GM23338 (cell line): ENCODE measurements at regions not wholly inside any gene's neighbourhood (a gene's known extent, or its start where the extent isn't known, plus 50 kb on each side); places are given as distances from the start of the nearest gene placed in this dataset.
A peak's percentile ranks its signal among the peaks of the same experiment; 100 is the strongest.

Experiments
- ATAC-seq: fragments of 200-7000 bp; cut with Tn5 transposase; 3 replicates; pipeline ENCODE4 v1.9.1; 2020
- DNase-seq: peaks from one replicate; pipeline ENCODE4 v3.0.0-alpha.2; 2015; ENCODE audit warnings: low spot score
- H2AFZ ChIP-seq: fragments of 200-600 bp; sonication (generic); 2 replicates; pipeline ENCODE4 v1.8.0; 2016; ENCODE audit warnings: antibody characterized with exemption, mild to moderate bottlenecking, moderate library complexity
- H3F3A ChIP-seq: fragments of 200-600 bp; sonication (generic); replicated peaks from 2 replicates; pipeline ENCODE4 v1.8.0; 2017; ENCODE audit warnings: antibody characterized with exemption, mixed run types, low read depth
- H3K27ac ChIP-seq: fragments of 200-600 bp; sonication (generic); 2 replicates; pipeline ENCODE4 v1.6.1; 2016; ENCODE audit warnings: low read depth
- H3K27me3 ChIP-seq: fragments of 200-600 bp; sonication (generic); 2 replicates; pipeline ENCODE4 v1.8.0; 2016; ENCODE audit warnings: mild to moderate bottlenecking, mixed run types, moderate library complexity; ENCODE audit not compliant: insufficient read depth
- H3K36me3 ChIP-seq: fragments of 200-600 bp; sonication (generic); 2 replicates; pipeline ENCODE4 v1.8.0; 2016; ENCODE audit warnings: mild to moderate bottlenecking; ENCODE audit not compliant: insufficient read depth
- H3K4me1 ChIP-seq: fragments of 200-600 bp; sonication (generic); 2 replicates; pipeline ENCODE4 v1.8.0; 2016; ENCODE audit warnings: mild to moderate bottlenecking, moderate library complexity; ENCODE audit not compliant: insufficient read depth
- H3K4me2 ChIP-seq: fragments of 200-600 bp; sonication (generic); 2 replicates; pipeline ENCODE4 v1.7.1; 2017; ENCODE audit warnings: mixed run types
- H3K4me3 ChIP-seq: fragments of 200-600 bp; sonication (generic); 2 replicates; pipeline ENCODE4 v1.6.1; 2016; ENCODE audit warnings: mixed run types
- H3K79me2 ChIP-seq: fragments of 200-600 bp; sonication (generic); replicated peaks from 2 replicates; pipeline ENCODE4 v1.8.0; 2017; ENCODE audit warnings: mild to moderate bottlenecking; ENCODE audit not compliant: insufficient read depth
- H3K9me2 ChIP-seq: fragments of 200-600 bp; sonication (generic); 2 replicates; pipeline ENCODE4 v1.8.0; 2017; ENCODE audit not compliant: insufficient read depth
- H4K20me1 ChIP-seq: fragments of 200-600 bp; sonication (generic); replicated peaks from 2 replicates; pipeline ENCODE4 v1.8.0; 2017; ENCODE audit warnings: mild to moderate bottlenecking; ENCODE audit not compliant: insufficient read depth
- H3K27ac Mint-ChIP-seq: 2 replicates; pipeline ENCODE4 v1.8.0; 2020; ENCODE audit warnings: inconsistent platforms, mild to moderate bottlenecking, moderate library complexity, mixed read lengths
- H3K27me3 Mint-ChIP-seq: 3 replicates; pipeline ENCODE4 v1.8.0; 2022; ENCODE audit warnings: low read depth, mild to moderate bottlenecking, moderate library complexity, mixed read lengths, inconsistent platforms; ENCODE audit not compliant: insufficient read depth, poor library complexity
- H3K36me3 Mint-ChIP-seq: 3 replicates; pipeline ENCODE4 v1.8.0; 2021; ENCODE audit warnings: low read depth, mild to moderate bottlenecking, inconsistent platforms, moderate library complexity, mixed read lengths
- H3K4me1 Mint-ChIP-seq: 3 replicates; pipeline ENCODE4 v1.8.0; 2020; ENCODE audit warnings: mild to moderate bottlenecking, inconsistent platforms, mixed read lengths
- H3K4me3 Mint-ChIP-seq: 3 replicates; pipeline ENCODE4 v1.8.0; 2021; ENCODE audit warnings: moderate library complexity, mild to moderate bottlenecking, inconsistent platforms, mixed read lengths
- H3K9me3 Mint-ChIP-seq: 3 replicates; pipeline ENCODE4 v1.8.0; 2020; ENCODE audit warnings: moderate library complexity, mild to moderate bottlenecking, inconsistent platforms, mixed read lengths
- CREB1 ChIP-seq: fragments of 250-450 bp; sonication (Bioruptor Pico); IDR thresholded peaks from 2 replicates; pipeline ENCODE4 v1.5.0; 2020; ENCODE audit warnings: low read depth, mild to moderate bottlenecking, moderate library complexity
- EZH2phosphoT487 ChIP-seq: fragments of 200-600 bp; sonication (generic); IDR thresholded peaks from one replicate; pipeline ENCODE4 v1.8.1; 2018; ENCODE audit warnings: antibody characterized with exemption; ENCODE audit not compliant: unreplicated experiment
- JUNB ChIP-seq: IDR thresholded peaks from one replicate; pipeline ENCODE4 v1.6.1; 2016; ENCODE audit warnings: antibody characterized with exemption; ENCODE audit not compliant: unreplicated experiment
- NANOG ChIP-seq: IDR thresholded peaks from 2 replicates; pipeline ENCODE4 v1.6.1; 2016; ENCODE audit warnings: antibody characterized with exemption, borderline replicate concordance
- POLR2AphosphoS5 ChIP-seq: IDR thresholded peaks from 2 replicates; pipeline ENCODE4 v1.6.1; 2016; ENCODE audit warnings: antibody characterized with exemption, low read depth
- STAT1 ChIP-seq: IDR thresholded peaks from one replicate; pipeline ENCODE4 v1.6.1; 2016; ENCODE audit warnings: antibody characterized with exemption; ENCODE audit not compliant: unreplicated experiment
- TF ChIP-seq, protein P1 (sequence below): IDR thresholded peaks from one replicate; pipeline ENCODE4 v1.6.1; 2018; ENCODE audit warnings: antibody characterized with exemption; ENCODE audit not compliant: unreplicated experiment
- TF ChIP-seq, protein P2 (sequence below), 2 experiments: fragments of 200-600 bp in 1 of 2; sonication (generic) in 1 of 2; conservative IDR thresholded peaks; 2 replicates each; pipeline versions ENCODE4 v1.5.1 to v1.6.1; 2016 to 2017; ENCODE audit warnings: antibody characterized with exemption in 2 of 2, low read depth in 2 of 2, mild to moderate bottlenecking in 2 of 2, moderate library complexity in 1 of 2

DNA sequence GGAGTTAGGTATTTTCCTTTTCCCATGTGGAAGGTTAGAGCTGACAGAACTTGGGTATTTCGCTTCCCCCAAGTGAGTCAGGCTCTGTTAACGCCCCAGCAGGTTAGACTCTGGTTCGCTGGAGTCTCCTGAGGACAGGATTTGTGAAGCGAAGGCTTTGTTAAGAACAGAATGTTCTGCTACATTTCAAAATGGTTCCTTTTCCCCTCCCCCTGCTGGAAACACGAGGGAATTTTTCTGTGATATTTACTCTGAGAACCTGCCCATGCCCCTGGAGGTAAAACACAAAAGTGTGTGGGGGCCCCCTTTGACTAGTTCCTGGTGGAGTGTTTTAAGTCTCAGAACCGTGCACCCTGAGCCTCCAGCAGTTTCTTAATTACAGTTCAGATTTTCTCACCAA lies 731.4 kb upstream of the CITED2 start:
- H3K36me3 ChIP-seq, result no peaks in the 10 kb centered on the region
- peak; percentile 73 for DNase-seq

DNA sequence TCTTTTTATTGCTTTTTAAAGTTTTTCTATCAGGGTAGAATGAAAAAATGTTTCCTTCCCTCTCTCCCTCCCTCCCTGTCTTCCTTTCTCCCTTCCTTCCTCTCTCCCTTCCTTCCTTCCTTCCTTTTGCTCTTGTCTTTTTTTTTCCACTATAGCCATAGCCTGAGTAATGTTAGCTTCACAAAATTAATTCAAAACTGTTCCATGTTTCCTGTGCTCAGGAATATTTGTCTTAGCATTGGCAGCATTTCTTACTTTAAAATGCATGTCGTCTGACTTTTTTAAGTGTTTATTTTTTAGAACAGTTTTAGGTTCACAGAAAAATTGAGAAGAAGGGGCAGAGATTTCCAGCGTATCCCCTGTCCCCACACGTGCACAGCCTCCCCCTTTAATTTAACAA lies 730.8 kb upstream of the CITED2 start:
- TF ChIP-seq EZH2phosphoT487, result no peak
- no peak for TF ChIP-seq NANOG
- no peak for TF ChIP-seq STAT1
- TF ChIP-seq, protein P1, sequence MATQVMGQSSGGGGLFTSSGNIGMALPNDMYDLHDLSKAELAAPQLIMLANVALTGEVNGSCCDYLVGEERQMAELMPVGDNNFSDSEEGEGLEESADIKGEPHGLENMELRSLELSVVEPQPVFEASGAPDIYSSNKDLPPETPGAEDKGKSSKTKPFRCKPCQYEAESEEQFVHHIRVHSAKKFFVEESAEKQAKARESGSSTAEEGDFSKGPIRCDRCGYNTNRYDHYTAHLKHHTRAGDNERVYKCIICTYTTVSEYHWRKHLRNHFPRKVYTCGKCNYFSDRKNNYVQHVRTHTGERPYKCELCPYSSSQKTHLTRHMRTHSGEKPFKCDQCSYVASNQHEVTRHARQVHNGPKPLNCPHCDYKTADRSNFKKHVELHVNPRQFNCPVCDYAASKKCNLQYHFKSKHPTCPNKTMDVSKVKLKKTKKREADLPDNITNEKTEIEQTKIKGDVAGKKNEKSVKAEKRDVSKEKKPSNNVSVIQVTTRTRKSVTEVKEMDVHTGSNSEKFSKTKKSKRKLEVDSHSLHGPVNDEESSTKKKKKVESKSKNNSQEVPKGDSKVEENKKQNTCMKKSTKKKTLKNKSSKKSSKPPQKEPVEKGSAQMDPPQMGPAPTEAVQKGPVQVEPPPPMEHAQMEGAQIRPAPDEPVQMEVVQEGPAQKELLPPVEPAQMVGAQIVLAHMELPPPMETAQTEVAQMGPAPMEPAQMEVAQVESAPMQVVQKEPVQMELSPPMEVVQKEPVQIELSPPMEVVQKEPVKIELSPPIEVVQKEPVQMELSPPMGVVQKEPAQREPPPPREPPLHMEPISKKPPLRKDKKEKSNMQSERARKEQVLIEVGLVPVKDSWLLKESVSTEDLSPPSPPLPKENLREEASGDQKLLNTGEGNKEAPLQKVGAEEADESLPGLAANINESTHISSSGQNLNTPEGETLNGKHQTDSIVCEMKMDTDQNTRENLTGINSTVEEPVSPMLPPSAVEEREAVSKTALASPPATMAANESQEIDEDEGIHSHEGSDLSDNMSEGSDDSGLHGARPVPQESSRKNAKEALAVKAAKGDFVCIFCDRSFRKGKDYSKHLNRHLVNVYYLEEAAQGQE, result no peak
- no peak for TF ChIP-seq JUNB
- no peak overlapping the region for H3K4me2 ChIP-seq
- no peak overlapping the region for H3K27ac Mint-ChIP-seq

More for the DNA sequence above, 731.4 kb upstream of the CITED2 start:
- Mint-ChIP-seq H3K4me3 (no peak overlapping the region), H3K9me3 (no peaks in the 10 kb centered on the region; the same call in 2 of the 3 replicates), H3K27me3 (peaks cover 1% of the 10 kb centered on the region), H3K4me1 (peaks cover 24% of the 10 kb centered on the region; the same call in 2 of the 3 replicates), H3K27ac (peak overlapping the region; percentile 84), H3K36me3 (no peaks in the 10 kb centered on the region)
- Histone ChIP-seq H3K4me1 (peaks cover 17% of the 10 kb centered on the region), H3F3A (no peaks in the 10 kb centered on the region), H3K27me3 (no peaks in the 10 kb centered on the region), H3K9me2 (no peaks in the 10 kb centered on the region), H3K4me2 (no peak overlapping the region), H3K27ac (no peak overlapping the region), H2AFZ (peak overlapping the region; percentile 88), H4K20me1 (no peaks in the 10 kb centered on the region), H3K4me3 (no peak overlapping the region), H3K79me2 (no peaks in the 10 kb centered on the region)
- ATAC-seq, result peak; percentile 88
- TF ChIP-seq CREB1 (CRISPR knock-in tag) (no peak), POLR2AphosphoS5 (no peak)
- TF ChIP-seq, protein P2, sequence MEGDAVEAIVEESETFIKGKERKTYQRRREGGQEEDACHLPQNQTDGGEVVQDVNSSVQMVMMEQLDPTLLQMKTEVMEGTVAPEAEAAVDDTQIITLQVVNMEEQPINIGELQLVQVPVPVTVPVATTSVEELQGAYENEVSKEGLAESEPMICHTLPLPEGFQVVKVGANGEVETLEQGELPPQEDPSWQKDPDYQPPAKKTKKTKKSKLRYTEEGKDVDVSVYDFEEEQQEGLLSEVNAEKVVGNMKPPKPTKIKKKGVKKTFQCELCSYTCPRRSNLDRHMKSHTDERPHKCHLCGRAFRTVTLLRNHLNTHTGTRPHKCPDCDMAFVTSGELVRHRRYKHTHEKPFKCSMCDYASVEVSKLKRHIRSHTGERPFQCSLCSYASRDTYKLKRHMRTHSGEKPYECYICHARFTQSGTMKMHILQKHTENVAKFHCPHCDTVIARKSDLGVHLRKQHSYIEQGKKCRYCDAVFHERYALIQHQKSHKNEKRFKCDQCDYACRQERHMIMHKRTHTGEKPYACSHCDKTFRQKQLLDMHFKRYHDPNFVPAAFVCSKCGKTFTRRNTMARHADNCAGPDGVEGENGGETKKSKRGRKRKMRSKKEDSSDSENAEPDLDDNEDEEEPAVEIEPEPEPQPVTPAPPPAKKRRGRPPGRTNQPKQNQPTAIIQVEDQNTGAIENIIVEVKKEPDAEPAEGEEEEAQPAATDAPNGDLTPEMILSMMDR (conservative IDR thresholded peaks at IDR 0.05; ENCODE audit: low read depth in 2 of 2), result peak in 1 of 2 experiments; percentile 53; a peak in 3 of 4 replicates

More for the DNA sequence above, 730.8 kb upstream of the CITED2 start:
- H3K27ac ChIP-seq, result no peak overlapping the region
- H3K9me3 Mint-ChIP-seq, result no peaks in the 10 kb centered on the region; the same call in 2 of the 3 replicates
- ATAC-seq, result no peak
- H3K27me3 ChIP-seq, result no peaks in the 10 kb centered on the region
- no peak overlapping the region for H3K4me3 ChIP-seq
- no peaks in the 10 kb centered on the region for H3F3A ChIP-seq
- H3K36me3 Mint-ChIP-seq, result no peaks in the 10 kb centered on the region
- peaks cover 24% of the 10 kb centered on the region; the same call in 2 of the 3 replicates for H3K4me1 Mint-ChIP-seq
- no peaks in the 10 kb centered on the region for H4K20me1 ChIP-seq
- no peaks in the 10 kb centered on the region for H3K79me2 ChIP-seq
- no peaks in the 10 kb centered on the region for H3K36me3 ChIP-seq
- H3K4me3 Mint-ChIP-seq, result no peak overlapping the region
- H3K27me3 Mint-ChIP-seq, result peaks cover 1% of the 10 kb centered on the region
- no peak for DNase-seq
- peaks cover 17% of the 10 kb centered on the region for H3K4me1 ChIP-seq
- H3K9me2 ChIP-seq, result no peaks in the 10 kb centered on the region
- peak overlapping the region; percentile 88 for H2AFZ ChIP-seq
